ENCODE measurements at regions not wholly inside any gene's neighbourhood (a gene's known extent, or its start where the extent isn't known, plus 50 kb on each side); places are given as distances from the start of the nearest gene placed in this dataset.

DNA sequence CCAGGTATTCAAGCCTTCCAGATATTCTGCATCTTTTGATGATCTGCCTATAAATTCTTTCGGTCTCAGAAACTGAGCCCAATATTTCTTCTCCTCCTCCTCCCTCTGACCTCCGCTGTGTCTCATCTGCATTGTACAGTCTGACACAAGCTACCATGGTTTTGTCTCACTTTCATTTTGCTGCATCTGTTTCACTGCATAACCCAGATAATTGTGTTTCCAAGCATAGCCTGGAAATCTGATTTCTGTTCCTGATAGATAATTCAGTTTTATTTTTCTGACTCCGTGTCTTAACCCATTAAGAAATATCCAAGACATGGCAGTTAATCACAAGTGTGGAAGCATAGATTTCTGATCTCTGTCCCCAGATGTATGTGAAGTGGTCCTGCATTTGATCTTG lies 374.2 kb upstream of the SEMA3A start:
- no peaks in the 10 kb centered on the region for H3K9me3 ChIP-seq
- 95 to 97% methylated on average over 3 of the region's 3 CpGs for WGBS, 2 donors

DNA sequence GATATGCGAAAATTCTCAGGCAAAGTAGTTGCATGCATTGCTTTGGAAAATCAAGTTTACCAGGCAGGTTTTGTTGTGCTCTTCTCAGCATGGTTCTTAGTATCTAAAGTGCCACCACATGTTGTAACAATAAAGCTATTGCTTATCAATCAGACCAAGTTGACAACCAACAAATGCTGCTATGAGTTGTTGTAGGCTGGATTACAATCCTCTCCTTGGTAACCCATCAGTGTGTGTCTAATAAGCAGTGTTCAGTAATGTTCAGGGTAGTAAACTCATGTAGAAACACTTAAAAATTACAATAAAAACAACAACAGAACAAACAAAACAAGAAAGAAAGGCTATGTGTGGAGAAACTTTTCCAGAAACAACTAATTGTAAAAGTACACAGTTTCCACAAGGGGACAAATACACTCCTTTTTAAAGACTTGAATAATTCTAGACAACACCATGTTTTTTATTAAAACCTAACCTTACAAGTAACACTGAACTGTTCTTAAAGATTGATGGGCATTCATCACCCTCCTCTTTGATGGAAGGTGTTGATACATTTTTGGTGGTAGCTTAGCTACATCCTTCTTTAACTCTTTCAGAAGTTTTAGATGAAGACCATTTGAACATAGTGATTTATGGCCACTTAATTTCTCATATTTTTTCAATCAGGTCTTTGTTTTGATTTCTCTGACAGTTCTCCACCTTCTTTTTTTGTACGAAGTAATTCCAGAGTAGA lies 370.9 kb upstream of the SEMA3A start:
- Histone ChIP-seq H3K4me3 (replicated peaks in 1 of 3) (no peak overlapping the region), H3K9me3 (no peaks in the 10 kb centered on the region), H3K27me3 (no peaks in the 10 kb centered on the region), H3K36me3 (no peaks in the 10 kb centered on the region), H3K4me1 (no peaks in the 10 kb centered on the region), H3K27ac (no peak overlapping the region)
- intact Hi-C loops (cut with DNase I): no loop called here
- DNase-seq: no peak
- 81 to 89% methylated on average over 2 of the region's 2 CpGs for WGBS, 2 donors
- TF ChIP-seq POLR2A (IDR thresholded peaks at IDR 0.05): no peak
- TF ChIP-seq, protein P1, sequence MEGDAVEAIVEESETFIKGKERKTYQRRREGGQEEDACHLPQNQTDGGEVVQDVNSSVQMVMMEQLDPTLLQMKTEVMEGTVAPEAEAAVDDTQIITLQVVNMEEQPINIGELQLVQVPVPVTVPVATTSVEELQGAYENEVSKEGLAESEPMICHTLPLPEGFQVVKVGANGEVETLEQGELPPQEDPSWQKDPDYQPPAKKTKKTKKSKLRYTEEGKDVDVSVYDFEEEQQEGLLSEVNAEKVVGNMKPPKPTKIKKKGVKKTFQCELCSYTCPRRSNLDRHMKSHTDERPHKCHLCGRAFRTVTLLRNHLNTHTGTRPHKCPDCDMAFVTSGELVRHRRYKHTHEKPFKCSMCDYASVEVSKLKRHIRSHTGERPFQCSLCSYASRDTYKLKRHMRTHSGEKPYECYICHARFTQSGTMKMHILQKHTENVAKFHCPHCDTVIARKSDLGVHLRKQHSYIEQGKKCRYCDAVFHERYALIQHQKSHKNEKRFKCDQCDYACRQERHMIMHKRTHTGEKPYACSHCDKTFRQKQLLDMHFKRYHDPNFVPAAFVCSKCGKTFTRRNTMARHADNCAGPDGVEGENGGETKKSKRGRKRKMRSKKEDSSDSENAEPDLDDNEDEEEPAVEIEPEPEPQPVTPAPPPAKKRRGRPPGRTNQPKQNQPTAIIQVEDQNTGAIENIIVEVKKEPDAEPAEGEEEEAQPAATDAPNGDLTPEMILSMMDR (IDR thresholded peaks at IDR 0.05): no peak

More for the DNA sequence above, 374.2 kb upstream of the SEMA3A start:
- no peaks in the 10 kb centered on the region for H3K4me1 ChIP-seq
- H3K27me3 ChIP-seq: no peaks in the 10 kb centered on the region
- no peak for DNase-seq
- no peak overlapping the region for H3K4me3 ChIP-seq (replicated peaks in 1 of 3)
- intact Hi-C loops (cut with DNase I): no loop called here
- H3K36me3 ChIP-seq: no peaks in the 10 kb centered on the region
- TF ChIP-seq, protein P1 (IDR thresholded peaks at IDR 0.05): no peak
- TF ChIP-seq POLR2A (IDR thresholded peaks at IDR 0.05): no peak
- H3K27ac ChIP-seq: no peak overlapping the region

DNA sequence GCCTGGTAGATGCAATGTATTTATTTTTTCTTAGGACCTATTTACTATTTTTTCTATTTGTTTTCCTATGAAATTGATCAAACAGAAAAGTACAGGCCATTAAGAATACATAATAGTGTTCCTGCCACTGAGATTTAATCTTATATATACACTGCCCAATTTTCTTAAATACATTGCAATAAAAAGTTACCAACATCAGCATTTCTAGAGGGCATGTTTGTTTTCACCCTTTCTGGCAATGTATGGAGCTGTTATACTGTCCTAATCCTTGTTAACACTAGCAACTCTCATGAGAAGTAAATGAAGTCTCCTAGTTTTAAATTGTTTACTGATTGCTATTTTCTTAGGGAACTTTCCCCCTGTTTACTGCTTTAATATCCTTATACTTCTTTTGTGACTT lies 359.1 kb upstream of the SEMA3A start:
- Histone ChIP-seq H3K9me3 (no peaks in the 10 kb centered on the region), H3K27me3 (no peaks in the 10 kb centered on the region), H3K4me1 (peaks cover 0 to 1% of the 10 kb centered on the region in 2 donors), H3K27ac (no peak overlapping the region), H3K36me3 (no peaks in the 10 kb centered on the region), H3K4me3 (replicated peaks in 1 of 3) (no peak overlapping the region)
- intact Hi-C loops (cut with DNase I): no loop called here
- no peak for TF ChIP-seq POLR2A (IDR thresholded peaks at IDR 0.05)
- TF ChIP-seq, protein P1 (IDR thresholded peaks at IDR 0.05): no peak
- no peak for DNase-seq

DNA sequence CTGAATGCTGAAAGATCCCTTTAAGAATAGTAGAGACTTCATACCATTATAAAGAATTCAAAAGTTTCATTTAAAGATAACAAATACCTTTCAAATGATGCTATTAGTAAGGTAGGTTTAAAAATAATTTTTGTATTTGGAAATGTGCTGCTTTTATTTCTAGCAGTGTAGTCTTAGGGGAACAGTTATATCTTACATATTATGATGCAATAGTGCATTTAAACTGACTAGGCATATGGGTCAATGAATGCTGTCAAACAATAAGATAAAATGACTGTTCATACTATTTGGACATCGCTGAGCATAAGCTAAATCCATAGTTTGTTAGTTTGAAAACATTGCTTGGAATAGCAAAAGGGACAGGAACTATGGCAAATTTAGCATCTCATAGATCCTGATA lies 354.8 kb upstream of the SEMA3A start:
- no peak for DNase-seq
- no peak overlapping the region for H3K4me3 ChIP-seq (replicated peaks in 1 of 3)
- no peaks in the 10 kb centered on the region for H3K36me3 ChIP-seq
- H3K27me3 ChIP-seq: no peaks in the 10 kb centered on the region
- no peak for TF ChIP-seq POLR2A (IDR thresholded peaks at IDR 0.05)
- TF ChIP-seq, protein P1 (IDR thresholded peaks at IDR 0.05): no peak
- H3K9me3 ChIP-seq: no peaks in the 10 kb centered on the region
- WGBS, 2 donors: 43 to 53% methylated on average over 1 of the region's 1 CpG
- intact Hi-C loops (cut with DNase I): no loop called here
- H3K27ac ChIP-seq: no peak overlapping the region
- H3K4me1 ChIP-seq: peaks cover 0 to 6% of the 10 kb centered on the region in 2 donors

Measured in thyroid gland (tissue), 4 donors.